Neural progenitor cell (in vitro differentiated cells): ENCODE measurements at regions not wholly inside any gene's neighbourhood (a gene's known extent, or its start where the extent isn't known, plus 50 kb on each side); places are given as distances from the start of the nearest gene placed in this dataset.

Experiments
- CTCF ChIP-seq: fragments of 200-600 bp; sonication (generic); IDR thresholded peaks from 2 replicates; pipeline ENCODE4 v1.5.1; 2017; ENCODE audit warnings: antibody characterized with exemption, mild to moderate bottlenecking
- EZH2 ChIP-seq: fragments of 200-600 bp; sonication (generic); IDR thresholded peaks from 2 replicates; pipeline ENCODE4 v1.6.1; 2017; ENCODE audit warnings: antibody characterized with exemption, mild to moderate bottlenecking, moderate library complexity

- TF ChIP-seq CTCF (no peak), EZH2 (no peak)
Observed at GRCh38 chr4:4608214-4608537, 66.3 kb upstream of the STX18 start.
